ENCODE measurements at regions not wholly inside any gene's neighbourhood (a gene's known extent, or its start where the extent isn't known, plus 50 kb on each side); places are given as distances from the start of the nearest gene placed in this dataset.
"Not testable (repeated sequence)": the region's sequence is repeated elsewhere in the genome, so short reads cannot be mapped to it uniquely, and the experiment has no call there.

DNA sequence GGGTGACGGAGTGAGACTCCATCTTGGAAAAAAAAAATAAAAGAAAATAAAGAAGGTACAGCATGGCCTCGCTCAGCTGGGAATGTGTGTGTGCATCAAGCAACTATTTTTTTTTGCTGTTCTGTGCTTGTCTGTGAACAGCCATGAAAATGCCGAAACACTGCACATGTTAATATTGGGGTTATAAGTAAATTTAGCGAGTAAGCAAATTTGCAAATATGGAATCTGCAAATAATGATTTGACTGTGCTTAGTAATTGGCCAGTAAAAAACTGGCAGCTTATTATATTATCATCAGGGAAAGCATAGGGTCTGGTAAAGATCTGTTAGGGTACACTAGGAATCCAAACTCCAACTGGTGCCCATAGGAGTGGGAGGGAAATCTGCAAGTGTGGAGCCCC, 278.1 kb upstream of the KLF4 start:
- H3K4me3 Mint-ChIP-seq, result no peak overlapping the region
- no peak overlapping the region for H3K56ac ChIP-seq (ENCODE audit: insufficient read length, low read depth, low read length)
- H3K4me1 ChIP-seq (ENCODE audit: insufficient read depth, low read length), result no peaks in the 10 kb centered on the region
- no peak for DNase-seq
- H3K4ac ChIP-seq (ENCODE audit: low read depth, low read length), result no peak overlapping the region
- no peak overlapping the region for H3K18ac ChIP-seq (ENCODE audit: insufficient read length, low read depth, low read length)
- no peaks in the 10 kb centered on the region for H3K27me3 ChIP-seq (ENCODE audit: insufficient read depth, low read length)
- TF ChIP-seq, protein P1, sequence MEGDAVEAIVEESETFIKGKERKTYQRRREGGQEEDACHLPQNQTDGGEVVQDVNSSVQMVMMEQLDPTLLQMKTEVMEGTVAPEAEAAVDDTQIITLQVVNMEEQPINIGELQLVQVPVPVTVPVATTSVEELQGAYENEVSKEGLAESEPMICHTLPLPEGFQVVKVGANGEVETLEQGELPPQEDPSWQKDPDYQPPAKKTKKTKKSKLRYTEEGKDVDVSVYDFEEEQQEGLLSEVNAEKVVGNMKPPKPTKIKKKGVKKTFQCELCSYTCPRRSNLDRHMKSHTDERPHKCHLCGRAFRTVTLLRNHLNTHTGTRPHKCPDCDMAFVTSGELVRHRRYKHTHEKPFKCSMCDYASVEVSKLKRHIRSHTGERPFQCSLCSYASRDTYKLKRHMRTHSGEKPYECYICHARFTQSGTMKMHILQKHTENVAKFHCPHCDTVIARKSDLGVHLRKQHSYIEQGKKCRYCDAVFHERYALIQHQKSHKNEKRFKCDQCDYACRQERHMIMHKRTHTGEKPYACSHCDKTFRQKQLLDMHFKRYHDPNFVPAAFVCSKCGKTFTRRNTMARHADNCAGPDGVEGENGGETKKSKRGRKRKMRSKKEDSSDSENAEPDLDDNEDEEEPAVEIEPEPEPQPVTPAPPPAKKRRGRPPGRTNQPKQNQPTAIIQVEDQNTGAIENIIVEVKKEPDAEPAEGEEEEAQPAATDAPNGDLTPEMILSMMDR (conservative IDR thresholded peaks at IDR 0.05), result no peak
- H3K27ac ChIP-seq (ENCODE audit: insufficient read length, low read depth, low read length), result no peak overlapping the region
- peaks cover 4 to 9% (median 7%) of the 10 kb centered on the region in 3 experiments; a peak in 6 of 7 replicates for H3K36me3 Mint-ChIP-seq (ENCODE audit: insufficient read depth in 1 of 3, low read depth in 3 of 3)
- WGBS (ENCODE audit: extremely low coverage, insufficient read length, low lambda C conversion rate), result no CpG with 5 or more reads among the region's 4 CpGs
- no peak overlapping the region for H3K4me2 ChIP-seq (ENCODE audit: insufficient read depth, insufficient read length, low read length)
- no peaks in the 10 kb centered on the region for H3K79me1 ChIP-seq (ENCODE audit: insufficient read depth, low read depth, low read length, poor library complexity, severe bottlenecking)
- H2BK5ac ChIP-seq (ENCODE audit: insufficient read length, low read length), result no peak overlapping the region
- H2BK20ac ChIP-seq (ENCODE audit: low read depth, low read length, poor library complexity, severe bottlenecking), result no peak overlapping the region
- no peaks in the 10 kb centered on the region for H3K27me3 Mint-ChIP-seq (ENCODE audit: low read depth)
- no peaks in the 10 kb centered on the region for H3K9me3 ChIP-seq (ENCODE audit: control insufficient read depth, low read depth, low read length)
- H4K20me1 ChIP-seq (ENCODE audit: control insufficient read depth, insufficient read depth, insufficient read length), result no peaks in the 10 kb centered on the region
- no peak overlapping the region for H3K14ac ChIP-seq (ENCODE audit: insufficient read depth, low read length)
- no peak overlapping the region for H4K5ac ChIP-seq (ENCODE audit: insufficient read length, low read depth, low read length)
- H3T11ph ChIP-seq (ENCODE audit: low read length), result no peak overlapping the region
- H4K91ac ChIP-seq (ENCODE audit: insufficient read length, low read depth, low read length), result no peak overlapping the region
- no peak overlapping the region for H2AK5ac ChIP-seq (ENCODE audit: insufficient read length, low read length)
- H3K9me3 Mint-ChIP-seq, result peaks cover 8 to 15% of the 10 kb centered on the region in 2 experiments
- H3K27ac Mint-ChIP-seq, result no peak overlapping the region
- H3K9ac ChIP-seq (ENCODE audit: extremely low read depth, insufficient read length, low read length), result no peak overlapping the region
- H3K79me2 ChIP-seq (ENCODE audit: insufficient read depth, low read length), result no peaks in the 10 kb centered on the region
- H3K23ac ChIP-seq (ENCODE audit: insufficient read length, low read depth, low read length), result no peak overlapping the region
- H2BK12ac ChIP-seq (ENCODE audit: insufficient read length, low read depth, low read length), result no peak overlapping the region
- H2BK120ac ChIP-seq (ENCODE audit: low read depth, low read length, poor library complexity, severe bottlenecking), result no peak overlapping the region
- H3K4me1 Mint-ChIP-seq, result peaks cover 2 to 6% of the 10 kb centered on the region in 2 experiments; a peak in 1 of 4 replicates
- no peak overlapping the region for H2AFZ ChIP-seq (ENCODE audit: low read length)
- no peak overlapping the region for H4K8ac ChIP-seq (replicated peaks; ENCODE audit: insufficient read length, low read depth, low read length)
- H3K23me2 ChIP-seq (ENCODE audit: insufficient read length, low read depth, low read length, poor library complexity, severe bottlenecking), result no peaks in the 10 kb centered on the region
- H2BK15ac ChIP-seq (ENCODE audit: low read depth, low read length), result no peak overlapping the region

DNA sequence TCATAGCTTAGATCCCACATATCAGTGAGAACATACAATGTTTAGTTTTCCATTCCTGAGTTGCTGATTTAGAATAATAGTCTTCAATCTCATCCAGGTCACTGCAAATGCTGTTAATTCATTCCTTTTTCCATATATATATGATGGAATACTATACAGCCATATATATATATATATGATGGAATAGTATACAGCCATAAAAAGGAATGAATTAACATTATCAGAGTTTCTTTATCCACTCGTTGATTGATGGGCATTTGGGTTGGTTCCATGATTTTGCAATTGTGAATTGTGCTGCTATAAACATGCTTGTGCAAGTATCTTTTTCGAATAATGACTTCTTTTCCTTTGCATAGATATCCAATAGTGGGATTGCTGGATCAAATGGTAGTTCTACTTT, 273.9 kb upstream of the KLF4 start:
- H3K4me3 Mint-ChIP-seq; H3K9ac ChIP-seq (ENCODE audit: extremely low read depth, insufficient read length, low read length); H3K27me3 ChIP-seq (ENCODE audit: insufficient read depth, low read length); H2AK5ac ChIP-seq (ENCODE audit: insufficient read length, low read length); H3K9me3 ChIP-seq (ENCODE audit: control insufficient read depth, low read depth, low read length); H3K23ac ChIP-seq (ENCODE audit: insufficient read length, low read depth, low read length); H3K79me1 ChIP-seq (ENCODE audit: insufficient read depth, low read depth, low read length, poor library complexity, severe bottlenecking); H3K27ac ChIP-seq (ENCODE audit: insufficient read length, low read depth, low read length); H3K9me3 Mint-ChIP-seq; H3K4me1 ChIP-seq (ENCODE audit: insufficient read depth, low read length); H3K27ac Mint-ChIP-seq; DNase-seq; H3K23me2 ChIP-seq (ENCODE audit: insufficient read length, low read depth, low read length, poor library complexity, severe bottlenecking); H3K36me3 Mint-ChIP-seq (ENCODE audit: insufficient read depth in 1 of 3, low read depth in 3 of 3); H3K18ac ChIP-seq (ENCODE audit: insufficient read length, low read depth, low read length); H3K14ac ChIP-seq (ENCODE audit: insufficient read depth, low read length); H3K79me2 ChIP-seq (ENCODE audit: insufficient read depth, low read length); H4K20me1 ChIP-seq (ENCODE audit: control insufficient read depth, insufficient read depth, insufficient read length); H3K4me2 ChIP-seq (ENCODE audit: insufficient read depth, insufficient read length, low read length); H3K27me3 Mint-ChIP-seq (ENCODE audit: low read depth); H2BK20ac ChIP-seq (ENCODE audit: low read depth, low read length, poor library complexity, severe bottlenecking); H2BK15ac ChIP-seq (ENCODE audit: low read depth, low read length); H2BK120ac ChIP-seq (ENCODE audit: low read depth, low read length, poor library complexity, severe bottlenecking); H4K5ac ChIP-seq (ENCODE audit: insufficient read length, low read depth, low read length); H3K4ac ChIP-seq (ENCODE audit: low read depth, low read length); H2AFZ ChIP-seq (ENCODE audit: low read length); H3K56ac ChIP-seq (ENCODE audit: insufficient read length, low read depth, low read length); H2BK12ac ChIP-seq (ENCODE audit: insufficient read length, low read depth, low read length); H4K91ac ChIP-seq (ENCODE audit: insufficient read length, low read depth, low read length); H2BK5ac ChIP-seq (ENCODE audit: insufficient read length, low read length); H3T11ph ChIP-seq (ENCODE audit: low read length); H4K8ac ChIP-seq (replicated peaks; ENCODE audit: insufficient read length, low read depth, low read length): not testable (repeated sequence)
- no CpG with 5 or more reads among the region's 2 CpGs for WGBS (ENCODE audit: extremely low coverage, insufficient read length, low lambda C conversion rate)
- H3K4me1 Mint-ChIP-seq, result peaks cover 7 to 10% of the 10 kb centered on the region in 2 experiments
